ENCODE measurements at regions not wholly inside any gene's neighbourhood (a gene's known extent, or its start where the extent isn't known, plus 50 kb on each side); places are given as distances from the start of the nearest gene placed in this dataset.

- in situ Hi-C loops (cut with HindIII; ENCODE audit: low pct_ligation_motif_present, low sequenced_read_pairs): no loop called here
- DNase-seq: no peak
- Histone ChIP-seq H3K27me3 (replicated peaks) (no peaks in the 10 kb centered on the region), H3K27ac (no peak overlapping the region), H3K36me3 (replicated peaks) (no peaks in the 10 kb centered on the region), H3K4me3 (ENCODE audit: low read depth, low read length) (no peak overlapping the region)
- TF ChIP-seq CTCF (IDR thresholded peaks at IDR 0.05; ENCODE audit: low read depth, low read length, missing control alignments): no peak
These were observed 173.9 kb downstream of the CALCRL start for GRCh38 chr2:187274146-187274545.

- in situ Hi-C loops (cut with HindIII; ENCODE audit: low pct_ligation_motif_present, low sequenced_read_pairs): no loop called here
These were observed 175.8 kb downstream of the CALCRL start for GRCh38 chr2:187272255-187272654.

GRCh38 chr2:187271825-187272224 lies 176.2 kb downstream of the CALCRL start:
- no peak for TF ChIP-seq CTCF (IDR thresholded peaks at IDR 0.05; ENCODE audit: low read depth, low read length, missing control alignments)
- H3K4me3 ChIP-seq (ENCODE audit: low read depth, low read length): no peak overlapping the region
- in situ Hi-C loops (cut with HindIII; ENCODE audit: low pct_ligation_motif_present, low sequenced_read_pairs): no loop called here

More at GRCh38 chr2:187272255-187272654, 175.8 kb downstream of the CALCRL start:
- DNase-seq: no peak
- H3K27me3 ChIP-seq (replicated peaks): no peaks in the 10 kb centered on the region
- no peak overlapping the region for H3K27ac ChIP-seq
- TF ChIP-seq CTCF (IDR thresholded peaks at IDR 0.05; ENCODE audit: low read depth, low read length, missing control alignments): no peak
- H3K4me3 ChIP-seq (ENCODE audit: low read depth, low read length): no peak overlapping the region
- H3K36me3 ChIP-seq (replicated peaks): no peaks in the 10 kb centered on the region

GRCh38 chr2:187266645-187267044 lies 181.4 kb downstream of the CALCRL start:
- Histone ChIP-seq H3K36me3 (replicated peaks) (no peaks in the 10 kb centered on the region), H3K4me3 (ENCODE audit: low read depth, low read length) (no peak overlapping the region), H3K27ac (no peak overlapping the region), H3K27me3 (replicated peaks) (no peaks in the 10 kb centered on the region)
- no peak for DNase-seq
- in situ Hi-C loops (cut with HindIII; ENCODE audit: low pct_ligation_motif_present, low sequenced_read_pairs): no loop called here
- TF ChIP-seq CTCF (IDR thresholded peaks at IDR 0.05; ENCODE audit: low read depth, low read length, missing control alignments): no peak

More at GRCh38 chr2:187271825-187272224, 176.2 kb downstream of the CALCRL start:
- H3K27me3 ChIP-seq (replicated peaks): no peaks in the 10 kb centered on the region
- H3K36me3 ChIP-seq (replicated peaks): no peaks in the 10 kb centered on the region
- no peak for DNase-seq
- no peak overlapping the region for H3K27ac ChIP-seq

GRCh38 chr2:187266147-187266546 lies 181.9 kb downstream of the CALCRL start:
- no peaks in the 10 kb centered on the region for H3K27me3 ChIP-seq (replicated peaks)
- H3K36me3 ChIP-seq (replicated peaks): no peaks in the 10 kb centered on the region
- in situ Hi-C loops (cut with HindIII; ENCODE audit: low pct_ligation_motif_present, low sequenced_read_pairs): no loop called here
- no peak for TF ChIP-seq CTCF (IDR thresholded peaks at IDR 0.05; ENCODE audit: low read depth, low read length, missing control alignments)
- no peak for DNase-seq
- H3K4me3 ChIP-seq (ENCODE audit: low read depth, low read length): no peak overlapping the region
- H3K27ac ChIP-seq: no peak overlapping the region

- no peaks in the 10 kb centered on the region for H3K36me3 ChIP-seq (replicated peaks)
- no peak overlapping the region for H3K27ac ChIP-seq
- DNase-seq: no peak
- no peaks in the 10 kb centered on the region for H3K27me3 ChIP-seq (replicated peaks)
- TF ChIP-seq CTCF (IDR thresholded peaks at IDR 0.05; ENCODE audit: low read depth, low read length, missing control alignments): no peak
- H3K4me3 ChIP-seq (ENCODE audit: low read depth, low read length): no peak overlapping the region
- in situ Hi-C loops (cut with HindIII; ENCODE audit: low pct_ligation_motif_present, low sequenced_read_pairs): no loop called here
These were observed 183.4 kb downstream of the CALCRL start for GRCh38 chr2:187264612-187265011.

Measured in brain microvascular endothelial cell (primary cell).